Panc1 (cell line): ENCODE measurements at regions not wholly inside any gene's neighbourhood (a gene's known extent, or its start where the extent isn't known, plus 50 kb on each side); places are given as distances from the start of the nearest gene placed in this dataset.

Source experiments
- ATAC-seq: fragments of 200-7000 bp; cut with Tn5 transposase; 2 replicates; pipeline ENCODE4 v1.9.1; 2020; ENCODE audit warnings: mild to moderate bottlenecking, moderate library complexity
- BruUV-seq: library from RNA; stranded (reverse); fragments of 400-500 nt; replicated peaks from 2 replicates; lab custom pipeline; 2021; lab: Mats Ljungman, UMichigan
- CTCF ChIA-PET: fragments of 300-600 bp; sonication (Branson Sonifier 250); formaldehyde crosslinking; loops from one replicate; lab custom pipeline; 2022; ENCODE audit warnings: antibody characterized with exemption; lab: Charles Lee
- POLR2A ChIA-PET: fragments of 300-600 bp; sonication (Branson Sonifier 250); formaldehyde crosslinking; loops from one replicate; lab custom pipeline; 2022; ENCODE audit warnings: antibody characterized with exemption; lab: Charles Lee
- DNase-seq: peaks from one replicate; pipeline ENCODE4 v3.0.0-alpha.2; 2010; ENCODE audit warnings: low read depth, low spot score
- H3K27ac ChIP-seq: 2 replicates; pipeline ENCODE4 v1.5.1; 2011; ENCODE audit warnings: mild to moderate bottlenecking, low read length, inconsistent platforms
- H3K27me3 ChIP-seq: fragments of 200-500 bp; sonication (Bioruptor generic); 2 replicates; pipeline ENCODE4 v1.6.0; 2014; ENCODE audit warnings: low read length, inconsistent platforms; ENCODE audit not compliant: control insufficient read depth, insufficient read depth
- H3K36me3 ChIP-seq: fragments of 200-500 bp; sonication (Bioruptor generic); 2 replicates; pipeline ENCODE4 v1.5.1; 2014; ENCODE audit warnings: inconsistent platforms, mild to moderate bottlenecking, low read length, moderate library complexity; ENCODE audit not compliant: control insufficient read depth, insufficient read depth
- H3K4me1 ChIP-seq: 2 replicates; pipeline ENCODE4 v1.5.1; 2011; ENCODE audit warnings: inconsistent platforms, mild to moderate bottlenecking, low read length, moderate library complexity; ENCODE audit not compliant: control insufficient read depth, insufficient read depth
- H3K4me3 ChIP-seq, 2 experiments: 2 replicates each; pipeline ENCODE4 v1.5.1; 2011 to 2012; ENCODE audit warnings: low read depth in 2 of 2, low read length in 2 of 2, mild to moderate bottlenecking in 2 of 2, inconsistent platforms in 1 of 2, moderate library complexity in 1 of 2
- H3K9me3 ChIP-seq: fragments of 200-500 bp; sonication (Bioruptor generic); 2 replicates; pipeline ENCODE4 v1.5.1; 2014; ENCODE audit warnings: low read depth, mild to moderate bottlenecking, inconsistent platforms, low read length, moderate library complexity; ENCODE audit not compliant: control insufficient read depth, insufficient read depth
- CTCF ChIP-seq: fragments of 450-650 bp; IDR thresholded peaks from 2 replicates; pipeline ENCODE4 v1.5.1; 2017; ENCODE audit warnings: mild to moderate bottlenecking
- POLR2AphosphoS5 ChIP-seq: IDR thresholded peaks from 2 replicates; pipeline ENCODE4 v1.6.1; 2012; ENCODE audit warnings: mild to moderate bottlenecking, low read depth, low read length, moderate library complexity
- REST ChIP-seq, 2 experiments: IDR thresholded peaks; 2 replicates each; pipeline ENCODE4 v1.6.1; 2011 to 2012; ENCODE audit warnings: low read depth in 2 of 2, control low read depth in 1 of 2, low read length in 1 of 2, mild to moderate bottlenecking in 1 of 2, moderate library complexity in 1 of 2; ENCODE audit not compliant: insufficient read depth in 1 of 2
- SIN3A ChIP-seq: IDR thresholded peaks from 2 replicates; pipeline ENCODE4 v1.6.1; 2012; ENCODE audit warnings: low read depth, mild to moderate bottlenecking, low read length, moderate library complexity, borderline replicate concordance; ENCODE audit not compliant: insufficient read depth
- TCF7L2 ChIP-seq: IDR thresholded peaks from 2 replicates; pipeline ENCODE4 v1.6.1; 2011; ENCODE audit warnings: mild to moderate bottlenecking, low read depth, low read length, inconsistent platforms
- in situ Hi-C: cut with HindIII; loops from 2 replicates; pipeline ENCODE4 v1.10.0; 2016; ENCODE audit warnings: low sequenced_read_pairs, low pct_unique_long_range_greater_than_20kb
- intact Hi-C: fragments of 100-400 bp; cut with micrococcal nuclease; formaldehyde crosslinking; loops from one replicate; pipeline ENCODE4 v1.10.0; 2022; ENCODE audit not compliant: unreplicated experiment

DNA sequence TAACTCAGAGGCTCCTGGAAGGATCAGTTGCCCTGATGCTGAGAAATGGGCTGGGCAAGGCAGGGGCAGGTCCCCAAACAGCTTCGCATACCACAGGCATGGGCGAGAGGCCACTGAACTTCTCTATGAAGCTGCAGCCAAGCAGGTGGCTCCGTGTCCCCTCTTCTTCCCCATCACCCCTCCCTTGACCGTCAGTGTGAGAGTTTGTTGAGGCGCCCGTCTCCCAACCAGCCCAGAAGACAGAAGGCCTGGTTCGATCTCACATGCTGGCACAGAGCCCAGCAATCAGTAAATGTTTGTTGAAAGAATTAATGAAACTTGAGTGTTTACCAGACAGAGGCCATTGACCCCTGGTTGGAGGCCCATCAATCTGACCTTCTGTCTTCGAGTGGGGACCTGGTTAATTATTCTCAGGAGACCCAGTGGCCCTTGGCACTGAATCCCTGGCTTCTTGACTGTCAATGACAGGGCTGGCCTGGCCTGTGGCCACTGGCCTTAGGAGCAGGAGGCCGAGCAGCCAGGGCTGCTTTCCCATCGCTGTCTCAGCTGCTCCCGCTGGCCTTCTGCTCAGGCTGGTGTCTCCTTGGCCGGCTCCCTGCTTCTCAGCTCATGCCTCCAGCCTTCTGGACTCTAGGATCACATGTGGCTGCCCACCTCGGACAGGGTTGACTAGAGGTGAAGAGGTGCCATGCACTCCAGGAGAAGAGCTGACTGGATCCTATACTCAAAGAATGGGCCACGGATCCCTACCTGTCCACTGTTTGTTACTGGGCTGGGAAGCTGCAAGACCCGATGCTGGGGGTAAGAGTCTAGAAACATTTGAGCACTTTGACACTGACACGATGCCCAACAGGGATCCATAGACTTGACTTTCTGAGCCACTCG is 113.4 kb downstream of the ASB7 start:
- in situ Hi-C loops, result no loop called here
- no peak for DNase-seq
- Histone ChIP-seq H3K9me3 (no peaks in the 10 kb centered on the region), H3K4me1 (peaks cover 33% of the 10 kb centered on the region), H3K36me3 (no peaks in the 10 kb centered on the region), H3K27ac (peak overlapping the region; percentile 70; the same call in 1 of the 2 replicates), H3K27me3 (no peaks in the 10 kb centered on the region), H3K4me3 (no peak overlapping the region)
- TF ChIP-seq POLR2AphosphoS5 (no peak), CTCF (no peak), SIN3A (no peak), REST (IDR thresholded peaks at IDR 0.05; ENCODE audit: insufficient read depth in 1 of 2, low read depth in 2 of 2, low read length in 1 of 2) (no peak), TCF7L2 (no peak)
- CTCF ChIA-PET, result no interaction called here
- no peak for ATAC-seq
- POLR2A ChIA-PET, result no interaction called here
- intact Hi-C loops, result no loop called here
- no TSS peak for BruUV-seq

DNA sequence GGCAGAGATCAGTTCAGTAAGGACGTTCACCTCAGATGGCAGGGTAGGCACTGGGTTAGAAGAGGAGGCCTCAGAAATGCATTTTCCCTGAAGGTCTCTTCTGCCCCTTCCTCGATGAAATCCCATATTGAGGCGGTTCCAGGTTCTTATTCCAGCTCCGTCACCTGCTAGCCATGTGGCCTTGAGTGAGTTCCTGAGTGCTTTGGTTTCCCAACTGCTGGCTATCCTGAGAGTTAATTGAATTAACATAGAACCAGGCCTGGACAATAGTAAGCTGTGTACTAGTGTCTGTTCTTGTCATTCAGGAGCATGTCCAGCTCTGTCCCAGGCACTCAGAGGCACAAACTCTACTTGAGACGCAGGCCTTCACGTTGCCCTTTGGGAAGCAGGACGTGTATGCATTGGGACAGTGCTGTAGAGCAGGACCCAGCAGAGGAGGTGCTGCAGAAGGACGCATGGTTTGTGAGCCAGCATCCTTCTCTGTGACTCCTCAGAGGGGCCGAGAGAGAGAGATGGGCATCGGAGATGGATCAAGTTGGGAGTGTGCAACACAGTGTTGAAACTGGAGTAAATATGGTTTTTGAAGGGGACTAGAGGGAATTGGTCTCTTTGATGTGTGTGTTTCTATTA is 114.2 kb downstream of the ASB7 start:
- peaks cover 40% of the 10 kb centered on the region for H3K4me1 ChIP-seq

More for the DNA sequence above, 114.2 kb downstream of the ASB7 start:
- BruUV-seq, result no TSS peak
- Histone ChIP-seq H3K27me3 (no peaks in the 10 kb centered on the region), H3K36me3 (no peaks in the 10 kb centered on the region), H3K9me3 (no peaks in the 10 kb centered on the region), H3K4me3 (no peak overlapping the region), H3K27ac (peak overlapping the region; percentile 70; the same call in 1 of the 2 replicates)
- ChIA-PET POLR2A (no interaction called here), CTCF (no interaction called here)
- intact Hi-C loops (no loop called here), in situ Hi-C loops (no loop called here)
- TF ChIP-seq REST (IDR thresholded peaks at IDR 0.05; ENCODE audit: insufficient read depth in 1 of 2, low read depth in 2 of 2, low read length in 1 of 2) (no peak), TCF7L2 (no peak), POLR2AphosphoS5 (no peak), CTCF (no peak)
- no peak for ATAC-seq
- DNase-seq, result no peak
